ENCODE measurements at regions not wholly inside any gene's neighbourhood (a gene's known extent, or its start where the extent isn't known, plus 50 kb on each side); places are given as distances from the start of the nearest gene placed in this dataset.

- no peak for TF ChIP-seq JUND (IDR thresholded peaks at IDR 0.05; ENCODE audit: low read depth)
- DNase-seq (ENCODE audit: low read depth in 1 of 2, low spot score in 1 of 2), result no peak
- in situ Hi-C loops (cut with HindIII; ENCODE audit: low pct_unique_long_range_greater_than_20kb, low sequenced_read_pairs), result no loop called here
These were observed 204.6 kb downstream of the NR2F2 start for GRCh38 chr15:96535148-96535547.

GRCh38 chr15:96538491-96538890 is 208.0 kb downstream of the NR2F2 start:
- TF ChIP-seq JUND (IDR thresholded peaks at IDR 0.05; ENCODE audit: low read depth), result no peak
- no peak for DNase-seq (ENCODE audit: low read depth in 1 of 2, low spot score in 1 of 2)
- in situ Hi-C loops (cut with HindIII; ENCODE audit: low pct_unique_long_range_greater_than_20kb, low sequenced_read_pairs), result no loop called here

- in situ Hi-C loops (cut with HindIII; ENCODE audit: low pct_unique_long_range_greater_than_20kb, low sequenced_read_pairs), result no loop called here
- TF ChIP-seq JUND (IDR thresholded peaks at IDR 0.05; ENCODE audit: low read depth), result no peak
- no peak for DNase-seq (ENCODE audit: low read depth in 1 of 2, low spot score in 1 of 2)
These were observed 209.8 kb downstream of the NR2F2 start for GRCh38 chr15:96540283-96540682.

- DNase-seq (ENCODE audit: low read depth in 1 of 2, low spot score in 1 of 2), result no peak
- TF ChIP-seq JUND (IDR thresholded peaks at IDR 0.05; ENCODE audit: low read depth), result no peak
- in situ Hi-C loops (cut with HindIII; ENCODE audit: low pct_unique_long_range_greater_than_20kb, low sequenced_read_pairs), result no loop called here
These were observed 211.8 kb downstream of the NR2F2 start for GRCh38 chr15:96542130-96542770.

GRCh38 chr15:96544162-96544756 is 213.8 kb downstream of the NR2F2 start:
- DNase-seq (ENCODE audit: low read depth in 1 of 2, low spot score in 1 of 2), result no peak
- TF ChIP-seq JUND (IDR thresholded peaks at IDR 0.05; ENCODE audit: low read depth), result no peak
- in situ Hi-C loops (cut with HindIII; ENCODE audit: low pct_unique_long_range_greater_than_20kb, low sequenced_read_pairs), result no loop called here

- TF ChIP-seq JUND (IDR thresholded peaks at IDR 0.05; ENCODE audit: low read depth), result no peak
- in situ Hi-C loops (cut with HindIII; ENCODE audit: low pct_unique_long_range_greater_than_20kb, low sequenced_read_pairs), result no loop called here
- DNase-seq (ENCODE audit: low read depth in 1 of 2, low spot score in 1 of 2), result no peak
These were observed 218.6 kb downstream of the NR2F2 start for GRCh38 chr15:96549136-96549535.

GRCh38 chr15:96551196-96551595 is 220.7 kb downstream of the NR2F2 start:
- TF ChIP-seq JUND (IDR thresholded peaks at IDR 0.05; ENCODE audit: low read depth), result no peak
- in situ Hi-C loops (cut with HindIII; ENCODE audit: low pct_unique_long_range_greater_than_20kb, low sequenced_read_pairs), result no loop called here
- DNase-seq (ENCODE audit: low read depth in 1 of 2, low spot score in 1 of 2), result no peak

GRCh38 chr15:96551722-96552121 is 221.2 kb downstream of the NR2F2 start:
- in situ Hi-C loops (cut with HindIII; ENCODE audit: low pct_unique_long_range_greater_than_20kb, low sequenced_read_pairs), result no loop called here
- no peak for DNase-seq (ENCODE audit: low read depth in 1 of 2, low spot score in 1 of 2)
- no peak for TF ChIP-seq JUND (IDR thresholded peaks at IDR 0.05; ENCODE audit: low read depth)

- in situ Hi-C loops (cut with HindIII; ENCODE audit: low pct_unique_long_range_greater_than_20kb, low sequenced_read_pairs), result no loop called here
- DNase-seq (ENCODE audit: low read depth in 1 of 2, low spot score in 1 of 2), result no peak
- no peak for TF ChIP-seq JUND (IDR thresholded peaks at IDR 0.05; ENCODE audit: low read depth)
These were observed 222.5 kb downstream of the NR2F2 start for GRCh38 chr15:96553006-96553405.

- TF ChIP-seq JUND (IDR thresholded peaks at IDR 0.05; ENCODE audit: low read depth), result no peak
- DNase-seq (ENCODE audit: low read depth in 1 of 2, low spot score in 1 of 2), result no peak
- in situ Hi-C loops (cut with HindIII; ENCODE audit: low pct_unique_long_range_greater_than_20kb, low sequenced_read_pairs), result no loop called here
These were observed 223.0 kb downstream of the NR2F2 start for GRCh38 chr15:96553451-96553850.

- in situ Hi-C loops (cut with HindIII; ENCODE audit: low pct_unique_long_range_greater_than_20kb, low sequenced_read_pairs), result no loop called here
- no peak for TF ChIP-seq JUND (IDR thresholded peaks at IDR 0.05; ENCODE audit: low read depth)
- no peak for DNase-seq (ENCODE audit: low read depth in 1 of 2, low spot score in 1 of 2)
These were observed 223.4 kb downstream of the NR2F2 start for GRCh38 chr15:96553931-96554330.

- no peak for DNase-seq (ENCODE audit: low read depth in 1 of 2, low spot score in 1 of 2)
- TF ChIP-seq JUND (IDR thresholded peaks at IDR 0.05; ENCODE audit: low read depth), result no peak
- in situ Hi-C loops (cut with HindIII; ENCODE audit: low pct_unique_long_range_greater_than_20kb, low sequenced_read_pairs), result no loop called here
These were observed 224.0 kb downstream of the NR2F2 start for GRCh38 chr15:96554541-96554940.

- no peak for TF ChIP-seq JUND (IDR thresholded peaks at IDR 0.05; ENCODE audit: low read depth)
- no peak for DNase-seq (ENCODE audit: low read depth in 1 of 2, low spot score in 1 of 2)
- in situ Hi-C loops (cut with HindIII; ENCODE audit: low pct_unique_long_range_greater_than_20kb, low sequenced_read_pairs), result no loop called here
These were observed 228.6 kb downstream of the NR2F2 start for GRCh38 chr15:96559087-96559486.

GRCh38 chr15:96559631-96560030 is 229.1 kb downstream of the NR2F2 start:
- no peak for TF ChIP-seq JUND (IDR thresholded peaks at IDR 0.05; ENCODE audit: low read depth)
- in situ Hi-C loops (cut with HindIII; ENCODE audit: low pct_unique_long_range_greater_than_20kb, low sequenced_read_pairs), result no loop called here
- DNase-seq (ENCODE audit: low read depth in 1 of 2, low spot score in 1 of 2), result no peak

Data from T47D (cell line).